Breast epithelium (tissue), 4 donors: ENCODE measurements at regions not wholly inside any gene's neighbourhood (a gene's known extent, or its start where the extent isn't known, plus 50 kb on each side); places are given as distances from the start of the nearest gene placed in this dataset.

Experiments
- DNase-seq, 2 donors: peaks; one replicate each; pipeline ENCODE4 v3.0.0-alpha.2; 2019; ENCODE audit warnings: low spot score in 2 of 2
- H3K27ac ChIP-seq, 2 donors: fragments of 200-600 bp; sonication (generic) in 1 of 2; one replicate each; pipeline ENCODE4 v1.5.1; 2016 to 2019; ENCODE audit warnings: mild to moderate bottlenecking in 1 of 2
- H3K27me3 ChIP-seq, 2 donors: fragments of 200-600 bp; sonication (generic) in 1 of 2; one replicate each; pipeline versions ENCODE4 v1.5.1 to v1.6.0; 2017 to 2019; ENCODE audit warnings: control low read depth in 1 of 2, mild to moderate bottlenecking in 1 of 2
- H3K36me3 ChIP-seq: fragments of 200-600 bp; one replicate; pipeline ENCODE4 v1.5.1; 2019
- H3K4me1 ChIP-seq, 2 donors: fragments of 200-600 bp; sonication (generic); one replicate each; pipeline ENCODE4 v1.5.1; 2016 to 2019; ENCODE audit warnings: control low read depth in 1 of 2
- H3K4me3 ChIP-seq, 3 donors: fragments of 200-600 bp; sonication (generic); 1 replicate in 2 of 3; 2 replicates in 1 of 3; pipeline ENCODE4 v1.5.1; 2016 to 2019; ENCODE audit warnings: mild to moderate bottlenecking in 3 of 3, moderate library complexity in 2 of 3
- H3K9me3 ChIP-seq, 2 donors: fragments of 200-600 bp; sonication (generic) in 1 of 2; one replicate each; pipeline ENCODE4 v1.5.1; 2016 to 2019; ENCODE audit warnings: control low read depth in 1 of 2
- POLR2A ChIP-seq: fragments of 450-650 bp; IDR thresholded peaks from one replicate; pipeline ENCODE4 v1.6.1; 2016; ENCODE audit warnings: antibody characterized with exemption, mild to moderate bottlenecking, moderate library complexity
- POLR2AphosphoS5 ChIP-seq, 3 donors: sonication (generic); formaldehyde crosslinking; IDR thresholded peaks; one replicate each; pipeline ENCODE4 v1.6.1; 2017; ENCODE audit warnings: antibody characterized with exemption in 3 of 3
- intact Hi-C: fragments of 100-400 bp; cut with DNase I; formaldehyde crosslinking; loops from one replicate; pipeline ENCODE4 v1.15.1; 2023; ENCODE audit warnings: low total_unique reads
- TF ChIP-seq, protein P1 (sequence below), 3 donors: fragments of 450-650 bp; IDR thresholded peaks; one replicate each; pipeline ENCODE4 v1.5.1; 2016 to 2017; ENCODE audit warnings: antibody characterized with exemption in 3 of 3, mild to moderate bottlenecking in 3 of 3, moderate library complexity in 3 of 3

DNA sequence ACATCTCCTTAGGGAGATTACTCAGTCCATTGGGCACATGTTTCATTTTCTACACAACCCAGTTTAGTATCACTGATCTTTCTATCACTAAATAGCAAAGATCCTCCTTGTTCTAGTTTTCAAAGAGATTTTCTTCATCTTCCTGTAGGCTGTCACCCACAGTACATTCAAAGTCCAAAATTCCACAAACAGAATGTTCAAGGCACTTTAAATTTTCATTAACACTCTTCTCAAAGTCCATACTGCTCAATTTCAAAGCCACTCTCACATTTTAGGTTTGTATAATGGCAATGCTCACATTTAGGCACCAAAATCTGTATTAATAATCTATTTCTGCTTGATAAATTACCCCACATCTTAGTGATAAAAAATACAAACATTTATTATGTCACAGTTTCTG, 152.8 kb downstream of the FSIP2 start:
- H3K27me3 ChIP-seq: no peaks in the 10 kb centered on the region
- H3K4me1 ChIP-seq: no peaks in the 10 kb centered on the region
- no peak overlapping the region for H3K4me3 ChIP-seq
- no peaks in the 10 kb centered on the region for H3K36me3 ChIP-seq
- H3K9me3 ChIP-seq: no peaks in the 10 kb centered on the region
- H3K27ac ChIP-seq: no peak overlapping the region
- TF ChIP-seq POLR2AphosphoS5 (IDR thresholded peaks at IDR 0.05) (no peak), POLR2A (no peak)
- TF ChIP-seq, protein P1, sequence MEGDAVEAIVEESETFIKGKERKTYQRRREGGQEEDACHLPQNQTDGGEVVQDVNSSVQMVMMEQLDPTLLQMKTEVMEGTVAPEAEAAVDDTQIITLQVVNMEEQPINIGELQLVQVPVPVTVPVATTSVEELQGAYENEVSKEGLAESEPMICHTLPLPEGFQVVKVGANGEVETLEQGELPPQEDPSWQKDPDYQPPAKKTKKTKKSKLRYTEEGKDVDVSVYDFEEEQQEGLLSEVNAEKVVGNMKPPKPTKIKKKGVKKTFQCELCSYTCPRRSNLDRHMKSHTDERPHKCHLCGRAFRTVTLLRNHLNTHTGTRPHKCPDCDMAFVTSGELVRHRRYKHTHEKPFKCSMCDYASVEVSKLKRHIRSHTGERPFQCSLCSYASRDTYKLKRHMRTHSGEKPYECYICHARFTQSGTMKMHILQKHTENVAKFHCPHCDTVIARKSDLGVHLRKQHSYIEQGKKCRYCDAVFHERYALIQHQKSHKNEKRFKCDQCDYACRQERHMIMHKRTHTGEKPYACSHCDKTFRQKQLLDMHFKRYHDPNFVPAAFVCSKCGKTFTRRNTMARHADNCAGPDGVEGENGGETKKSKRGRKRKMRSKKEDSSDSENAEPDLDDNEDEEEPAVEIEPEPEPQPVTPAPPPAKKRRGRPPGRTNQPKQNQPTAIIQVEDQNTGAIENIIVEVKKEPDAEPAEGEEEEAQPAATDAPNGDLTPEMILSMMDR (IDR thresholded peaks at IDR 0.05): no peak
- DNase-seq: no peak
- intact Hi-C loops: no loop called here

DNA sequence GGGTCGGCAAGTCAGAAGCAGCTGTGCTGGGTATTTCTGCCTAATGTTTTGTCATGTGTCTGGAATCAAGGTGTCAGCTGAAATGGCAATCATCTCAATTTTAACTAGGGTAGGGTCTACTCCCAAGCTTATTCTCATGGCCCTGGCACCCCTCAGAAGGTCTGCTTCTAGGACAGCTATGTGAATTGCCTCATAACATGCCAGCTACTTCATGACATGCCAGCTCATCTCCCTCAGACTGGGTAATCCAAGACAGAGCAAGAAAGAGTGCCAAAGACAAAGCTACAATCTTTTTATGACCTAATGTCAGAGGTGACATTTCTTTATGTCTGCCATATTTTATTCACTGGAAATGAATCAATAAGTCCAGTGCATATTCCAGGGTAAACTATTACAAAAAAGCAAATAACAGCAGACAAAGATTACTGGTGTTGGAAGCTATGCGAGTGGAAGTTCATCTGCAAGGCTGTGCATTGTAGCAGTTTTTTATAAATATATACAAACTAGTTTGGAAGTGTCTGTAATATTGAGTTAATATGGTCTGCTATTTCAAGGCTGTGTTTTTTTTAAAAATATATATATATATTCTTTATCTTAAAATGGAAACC, 153.3 kb downstream of the FSIP2 start:
- Histone ChIP-seq H3K9me3 (no peaks in the 10 kb centered on the region), H3K36me3 (no peaks in the 10 kb centered on the region), H3K4me3 (no peak overlapping the region), H3K27ac (no peak overlapping the region), H3K27me3 (no peaks in the 10 kb centered on the region), H3K4me1 (no peaks in the 10 kb centered on the region)
- DNase-seq: no peak
- no peak for TF ChIP-seq POLR2AphosphoS5 (IDR thresholded peaks at IDR 0.05)
- TF ChIP-seq POLR2A: no peak
- intact Hi-C loops: no loop called here

DNA sequence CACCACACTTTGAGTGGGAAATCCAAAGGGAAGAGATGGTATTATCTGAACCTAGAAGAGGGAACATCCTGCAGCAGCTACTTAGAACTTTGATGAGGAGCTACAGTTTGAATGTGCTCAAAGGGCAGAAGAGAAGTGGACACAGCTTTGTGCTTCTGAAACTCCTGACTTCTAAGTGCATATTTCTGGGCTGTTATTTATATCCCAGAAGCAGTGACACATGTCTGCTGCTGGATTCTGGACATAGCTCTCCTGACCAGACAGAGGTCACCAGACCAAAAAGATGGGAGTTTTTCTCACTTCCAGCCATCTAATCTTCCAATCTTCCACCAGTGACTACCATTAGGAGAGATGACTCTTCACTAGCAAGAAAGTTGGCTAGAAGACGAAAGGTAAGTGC, 153.9 kb downstream of the FSIP2 start:
- no peak for DNase-seq
- H3K9me3 ChIP-seq: no peaks in the 10 kb centered on the region
- intact Hi-C loops: no loop called here
- no peaks in the 10 kb centered on the region for H3K4me1 ChIP-seq
- H3K36me3 ChIP-seq: no peaks in the 10 kb centered on the region
- H3K27ac ChIP-seq: no peak overlapping the region
- no peaks in the 10 kb centered on the region for H3K27me3 ChIP-seq
- TF ChIP-seq, protein P1 (IDR thresholded peaks at IDR 0.05): no peak
- TF ChIP-seq POLR2A: no peak
- TF ChIP-seq POLR2AphosphoS5 (IDR thresholded peaks at IDR 0.05): no peak
- H3K4me3 ChIP-seq: no peak overlapping the region

- Histone ChIP-seq H3K9me3 (no peaks in the 10 kb centered on the region), H3K4me3 (no peak overlapping the region), H3K4me1 (no peaks in the 10 kb centered on the region), H3K27me3 (no peaks in the 10 kb centered on the region), H3K27ac (no peak overlapping the region), H3K36me3 (no peaks in the 10 kb centered on the region)
- no peak for DNase-seq
- intact Hi-C loops: no loop called here
- no peak for TF ChIP-seq POLR2AphosphoS5 (IDR thresholded peaks at IDR 0.05)
- no peak for TF ChIP-seq POLR2A
- TF ChIP-seq, protein P1 (IDR thresholded peaks at IDR 0.05): no peak
Observed at GRCh38 chr2:185894223-185894622, 155.6 kb downstream of the FSIP2 start.

DNA sequence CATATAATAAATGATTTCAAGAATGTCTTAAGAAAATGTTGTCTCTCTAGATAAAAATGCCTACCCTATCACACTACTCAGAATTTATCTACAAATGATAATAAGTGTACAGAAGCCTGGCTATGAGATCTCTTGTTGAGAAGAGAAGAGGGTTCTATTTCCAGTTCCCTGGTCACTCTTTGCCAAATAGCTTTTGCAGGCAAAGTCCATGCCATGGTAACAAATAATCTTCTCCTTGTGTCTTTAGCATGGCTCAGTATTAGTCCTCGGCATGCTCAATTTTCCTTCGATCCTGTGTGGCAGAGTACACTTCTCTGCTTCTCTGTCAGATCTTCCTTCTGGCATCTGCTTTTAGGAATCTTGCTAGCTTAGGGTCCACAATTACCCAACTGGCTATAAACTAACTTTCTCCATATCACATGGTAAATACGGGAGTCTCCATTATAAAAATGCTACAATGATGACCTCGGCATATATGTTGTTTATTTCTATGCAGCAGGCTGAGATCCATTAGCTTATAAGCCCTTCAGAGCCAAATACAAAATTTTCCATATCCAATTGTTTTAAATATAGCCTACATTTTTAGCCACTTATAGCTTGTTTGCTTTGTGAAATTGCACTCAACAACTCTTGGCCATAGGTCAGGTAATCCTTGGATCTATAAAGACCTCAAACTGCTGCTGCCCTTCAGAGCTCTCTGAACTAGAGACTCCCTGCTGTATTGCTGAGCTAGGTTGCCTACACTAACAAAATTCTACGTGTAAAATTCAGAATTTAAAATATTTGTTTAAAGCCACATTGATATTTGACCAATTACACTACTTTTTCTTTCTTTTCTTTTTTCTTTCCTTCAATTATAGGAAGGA, 157.5 kb downstream of the FSIP2 start:
- Histone ChIP-seq H3K9me3 (no peaks in the 10 kb centered on the region), H3K4me3 (no peak overlapping the region), H3K36me3 (no peaks in the 10 kb centered on the region), H3K4me1 (no peaks in the 10 kb centered on the region), H3K27ac (no peak overlapping the region), H3K27me3 (no peaks in the 10 kb centered on the region)
- intact Hi-C loops: no loop called here
- no peak for DNase-seq
- TF ChIP-seq POLR2AphosphoS5 (IDR thresholded peaks at IDR 0.05) (no peak), POLR2A (no peak)
- TF ChIP-seq, protein P1 (IDR thresholded peaks at IDR 0.05): no peak
